K562 (cell line): ENCODE measurements at regions not wholly inside any gene's neighbourhood (a gene's known extent, or its start where the extent isn't known, plus 50 kb on each side); places are given as distances from the start of the nearest gene placed in this dataset.

Experiments used
- RBM17 ChIP-seq: fragments of 200-400 bp; formaldehyde crosslinking; IDR thresholded peaks from 2 replicates; pipeline ENCODE4 v1.6.1; 2017; ENCODE audit warnings: low read depth, mild to moderate bottlenecking, low read length, borderline replicate concordance
- TF ChIP-seq, protein P1 (sequence below): fragments of 450-650 bp; IDR thresholded peaks from 2 replicates; pipeline ENCODE4 v1.6.1; 2016; ENCODE audit warnings: mild to moderate bottlenecking, moderate library complexity

DNA sequence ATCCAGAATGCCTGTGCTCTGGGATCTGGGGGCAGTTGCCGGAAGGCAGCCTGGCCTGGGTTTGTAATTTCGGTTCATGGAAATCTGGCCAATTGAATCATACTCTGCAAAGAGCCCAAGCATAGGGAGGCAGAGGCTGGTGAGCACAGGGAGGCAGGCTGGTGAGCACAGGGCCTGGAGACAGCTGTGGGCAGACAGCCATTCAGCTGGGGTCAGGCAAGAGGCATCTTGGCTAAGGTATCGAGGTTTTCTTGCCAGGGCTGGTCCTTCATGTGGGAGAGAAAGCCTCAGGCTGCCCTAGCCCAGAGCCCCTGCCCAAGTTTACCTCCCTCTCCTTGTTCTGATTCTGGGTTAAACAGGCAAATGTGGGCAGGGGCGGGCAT, 63.7 kb upstream of the BAIAP2L1 start (continued):
- TF ChIP-seq, protein P1, sequence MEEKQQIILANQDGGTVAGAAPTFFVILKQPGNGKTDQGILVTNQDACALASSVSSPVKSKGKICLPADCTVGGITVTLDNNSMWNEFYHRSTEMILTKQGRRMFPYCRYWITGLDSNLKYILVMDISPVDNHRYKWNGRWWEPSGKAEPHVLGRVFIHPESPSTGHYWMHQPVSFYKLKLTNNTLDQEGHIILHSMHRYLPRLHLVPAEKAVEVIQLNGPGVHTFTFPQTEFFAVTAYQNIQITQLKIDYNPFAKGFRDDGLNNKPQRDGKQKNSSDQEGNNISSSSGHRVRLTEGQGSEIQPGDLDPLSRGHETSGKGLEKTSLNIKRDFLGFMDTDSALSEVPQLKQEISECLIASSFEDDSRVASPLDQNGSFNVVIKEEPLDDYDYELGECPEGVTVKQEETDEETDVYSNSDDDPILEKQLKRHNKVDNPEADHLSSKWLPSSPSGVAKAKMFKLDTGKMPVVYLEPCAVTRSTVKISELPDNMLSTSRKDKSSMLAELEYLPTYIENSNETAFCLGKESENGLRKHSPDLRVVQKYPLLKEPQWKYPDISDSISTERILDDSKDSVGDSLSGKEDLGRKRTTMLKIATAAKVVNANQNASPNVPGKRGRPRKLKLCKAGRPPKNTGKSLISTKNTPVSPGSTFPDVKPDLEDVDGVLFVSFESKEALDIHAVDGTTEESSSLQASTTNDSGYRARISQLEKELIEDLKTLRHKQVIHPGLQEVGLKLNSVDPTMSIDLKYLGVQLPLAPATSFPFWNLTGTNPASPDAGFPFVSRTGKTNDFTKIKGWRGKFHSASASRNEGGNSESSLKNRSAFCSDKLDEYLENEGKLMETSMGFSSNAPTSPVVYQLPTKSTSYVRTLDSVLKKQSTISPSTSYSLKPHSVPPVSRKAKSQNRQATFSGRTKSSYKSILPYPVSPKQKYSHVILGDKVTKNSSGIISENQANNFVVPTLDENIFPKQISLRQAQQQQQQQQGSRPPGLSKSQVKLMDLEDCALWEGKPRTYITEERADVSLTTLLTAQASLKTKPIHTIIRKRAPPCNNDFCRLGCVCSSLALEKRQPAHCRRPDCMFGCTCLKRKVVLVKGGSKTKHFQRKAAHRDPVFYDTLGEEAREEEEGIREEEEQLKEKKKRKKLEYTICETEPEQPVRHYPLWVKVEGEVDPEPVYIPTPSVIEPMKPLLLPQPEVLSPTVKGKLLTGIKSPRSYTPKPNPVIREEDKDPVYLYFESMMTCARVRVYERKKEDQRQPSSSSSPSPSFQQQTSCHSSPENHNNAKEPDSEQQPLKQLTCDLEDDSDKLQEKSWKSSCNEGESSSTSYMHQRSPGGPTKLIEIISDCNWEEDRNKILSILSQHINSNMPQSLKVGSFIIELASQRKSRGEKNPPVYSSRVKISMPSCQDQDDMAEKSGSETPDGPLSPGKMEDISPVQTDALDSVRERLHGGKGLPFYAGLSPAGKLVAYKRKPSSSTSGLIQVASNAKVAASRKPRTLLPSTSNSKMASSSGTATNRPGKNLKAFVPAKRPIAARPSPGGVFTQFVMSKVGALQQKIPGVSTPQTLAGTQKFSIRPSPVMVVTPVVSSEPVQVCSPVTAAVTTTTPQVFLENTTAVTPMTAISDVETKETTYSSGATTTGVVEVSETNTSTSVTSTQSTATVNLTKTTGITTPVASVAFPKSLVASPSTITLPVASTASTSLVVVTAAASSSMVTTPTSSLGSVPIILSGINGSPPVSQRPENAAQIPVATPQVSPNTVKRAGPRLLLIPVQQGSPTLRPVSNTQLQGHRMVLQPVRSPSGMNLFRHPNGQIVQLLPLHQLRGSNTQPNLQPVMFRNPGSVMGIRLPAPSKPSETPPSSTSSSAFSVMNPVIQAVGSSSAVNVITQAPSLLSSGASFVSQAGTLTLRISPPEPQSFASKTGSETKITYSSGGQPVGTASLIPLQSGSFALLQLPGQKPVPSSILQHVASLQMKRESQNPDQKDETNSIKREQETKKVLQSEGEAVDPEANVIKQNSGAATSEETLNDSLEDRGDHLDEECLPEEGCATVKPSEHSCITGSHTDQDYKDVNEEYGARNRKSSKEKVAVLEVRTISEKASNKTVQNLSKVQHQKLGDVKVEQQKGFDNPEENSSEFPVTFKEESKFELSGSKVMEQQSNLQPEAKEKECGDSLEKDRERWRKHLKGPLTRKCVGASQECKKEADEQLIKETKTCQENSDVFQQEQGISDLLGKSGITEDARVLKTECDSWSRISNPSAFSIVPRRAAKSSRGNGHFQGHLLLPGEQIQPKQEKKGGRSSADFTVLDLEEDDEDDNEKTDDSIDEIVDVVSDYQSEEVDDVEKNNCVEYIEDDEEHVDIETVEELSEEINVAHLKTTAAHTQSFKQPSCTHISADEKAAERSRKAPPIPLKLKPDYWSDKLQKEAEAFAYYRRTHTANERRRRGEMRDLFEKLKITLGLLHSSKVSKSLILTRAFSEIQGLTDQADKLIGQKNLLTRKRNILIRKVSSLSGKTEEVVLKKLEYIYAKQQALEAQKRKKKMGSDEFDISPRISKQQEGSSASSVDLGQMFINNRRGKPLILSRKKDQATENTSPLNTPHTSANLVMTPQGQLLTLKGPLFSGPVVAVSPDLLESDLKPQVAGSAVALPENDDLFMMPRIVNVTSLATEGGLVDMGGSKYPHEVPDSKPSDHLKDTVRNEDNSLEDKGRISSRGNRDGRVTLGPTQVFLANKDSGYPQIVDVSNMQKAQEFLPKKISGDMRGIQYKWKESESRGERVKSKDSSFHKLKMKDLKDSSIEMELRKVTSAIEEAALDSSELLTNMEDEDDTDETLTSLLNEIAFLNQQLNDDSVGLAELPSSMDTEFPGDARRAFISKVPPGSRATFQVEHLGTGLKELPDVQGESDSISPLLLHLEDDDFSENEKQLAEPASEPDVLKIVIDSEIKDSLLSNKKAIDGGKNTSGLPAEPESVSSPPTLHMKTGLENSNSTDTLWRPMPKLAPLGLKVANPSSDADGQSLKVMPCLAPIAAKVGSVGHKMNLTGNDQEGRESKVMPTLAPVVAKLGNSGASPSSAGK: no peak
- no peak for TF ChIP-seq RBM17
- TF ChIP-seq, all 486 proteins: peak for 0
